HFF-Myc (cell line): ENCODE measurements at regions not wholly inside any gene's neighbourhood (a gene's known extent, or its start where the extent isn't known, plus 50 kb on each side); places are given as distances from the start of the nearest gene placed in this dataset.

Source experiments
- DNase-seq: peaks from one replicate; pipeline ENCODE4 v3.0.0-alpha.2; 2011; ENCODE audit warnings: low read depth; ENCODE audit errors: extremely low read depth
- H3K4me3 ChIP-seq: replicated peaks from 2 replicates; pipeline ENCODE4 v1.5.1; 2011; ENCODE audit warnings: low read depth, mild to moderate bottlenecking, control low read depth, low read length
- CTCF ChIP-seq: IDR thresholded peaks from 2 replicates; pipeline ENCODE4 v1.5.1; 2012; ENCODE audit warnings: mild to moderate bottlenecking, low read depth, low read length, control low read depth; ENCODE audit errors: missing control alignments

DNA sequence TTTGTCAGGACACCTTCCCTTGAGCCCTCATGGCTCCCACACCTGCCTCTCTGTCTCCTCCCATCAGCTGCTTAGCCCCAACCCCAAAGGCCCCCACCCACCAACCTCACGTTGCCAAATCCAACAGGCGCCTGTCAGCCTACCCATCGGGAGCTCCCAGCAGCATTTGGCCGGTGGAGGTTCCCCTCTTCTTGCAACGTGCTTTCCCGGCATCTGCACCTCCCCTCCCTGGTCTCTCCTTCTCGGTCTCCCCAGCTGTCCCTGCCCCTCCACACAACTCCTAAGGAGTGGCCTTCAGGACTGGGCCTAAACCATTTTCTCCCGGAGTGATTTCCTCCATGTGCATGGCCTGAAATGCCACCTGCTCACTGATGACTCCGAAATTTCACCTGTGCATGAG, 71.9 kb downstream of the KLHDC7A start:
- DNase-seq: no peak
- H3K4me3 ChIP-seq: no peak overlapping the region
- TF ChIP-seq CTCF: no peak

- H3K4me3 ChIP-seq: no peak overlapping the region
- no peak for TF ChIP-seq CTCF
- DNase-seq: no peak
Measured at GRCh38 chr1:18553388-18553787, 72.7 kb downstream of the KLHDC7A start.

GRCh38 chr1:18554099-18554498, 73.4 kb downstream of the KLHDC7A start:
- no peak for DNase-seq
- no peak overlapping the region for H3K4me3 ChIP-seq
- TF ChIP-seq CTCF: no peak

GRCh38 chr1:18554597-18554996, 73.9 kb downstream of the KLHDC7A start:
- no peak for DNase-seq
- H3K4me3 ChIP-seq: no peak overlapping the region
- TF ChIP-seq CTCF: no peak

DNA sequence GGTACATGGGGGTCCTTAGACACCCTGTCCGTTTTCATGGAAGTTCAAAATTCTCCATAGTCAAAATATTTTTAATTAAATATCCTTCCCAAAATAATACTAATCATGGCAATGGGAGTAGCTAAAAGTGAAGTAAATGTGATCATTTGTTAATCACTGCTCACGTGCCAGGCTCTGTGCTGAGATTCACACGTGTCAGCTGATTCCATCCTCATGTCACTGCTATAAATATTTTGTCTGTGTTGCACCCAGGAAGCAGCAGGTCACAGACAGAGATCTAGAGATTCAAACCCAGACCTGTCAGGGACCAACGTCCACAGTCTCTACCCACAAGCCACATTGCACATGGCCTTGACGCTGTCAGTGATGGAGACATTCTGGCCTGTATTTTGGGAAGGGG, 74.3 kb downstream of the KLHDC7A start:
- no peak for DNase-seq
- no peak for TF ChIP-seq CTCF

GRCh38 chr1:18556364-18556763, 74.3 kb upstream of the PAX7 start:
- H3K4me3 ChIP-seq: no peak overlapping the region
- peak; percentile 41 for TF ChIP-seq CTCF
- DNase-seq: no peak

More for the DNA sequence above, 74.3 kb downstream of the KLHDC7A start:
- H3K4me3 ChIP-seq: no peak overlapping the region
